CD4-positive, alpha-beta T cell treated with Interleukin-6 for 4 hours (primary cell): ENCODE measurements at regions not wholly inside any gene's neighbourhood (a gene's known extent, or its start where the extent isn't known, plus 50 kb on each side); places are given as distances from the start of the nearest gene placed in this dataset.

Experiments used
- DNase-seq: peaks from one replicate; pipeline ENCODE4 v3.0.0-alpha.2; 2020; ENCODE audit warnings: mixed read lengths

GRCh38 chr3:170728181-170728580 is 141.8 kb downstream of the RPL22L1 start:
- no peak for DNase-seq

GRCh38 chr3:170727754-170728153 is 141.9 kb upstream of the SLC7A14 start:
- DNase-seq: no peak

GRCh38 chr3:170726976-170727661 is 141.2 kb upstream of the SLC7A14 start:
- DNase-seq: no peak

GRCh38 chr3:170725285-170725731 is 139.4 kb upstream of the SLC7A14 start:
- DNase-seq: no peak

GRCh38 chr3:170724599-170725280 is 138.9 kb upstream of the SLC7A14 start:
- DNase-seq: no peak

GRCh38 chr3:170723241-170723640 is 137.4 kb upstream of the SLC7A14 start:
- no peak for DNase-seq

- no peak for DNase-seq
Observed at GRCh38 chr3:170721563-170721962, 135.7 kb upstream of the SLC7A14 start.

GRCh38 chr3:170719300-170719699 is 133.4 kb upstream of the SLC7A14 start:
- no peak for DNase-seq

- no peak for DNase-seq
Observed at GRCh38 chr3:170718848-170719247, 133.0 kb upstream of the SLC7A14 start.

GRCh38 chr3:170717410-170718402 is 131.8 kb upstream of the SLC7A14 start:
- DNase-seq: no peak

GRCh38 chr3:170716172-170716805 is 130.4 kb upstream of the SLC7A14 start:
- no peak for DNase-seq

GRCh38 chr3:170714562-170715535 is 129.0 kb upstream of the SLC7A14 start:
- no peak for DNase-seq

- no peak for DNase-seq
Observed at GRCh38 chr3:170714122-170714521, 128.2 kb upstream of the SLC7A14 start.

- DNase-seq: no peak
Observed at GRCh38 chr3:170713653-170714052, 127.8 kb upstream of the SLC7A14 start.

GRCh38 chr3:170712798-170713197 is 126.9 kb upstream of the SLC7A14 start:
- DNase-seq: no peak

- DNase-seq: no peak
Observed at GRCh38 chr3:170712336-170712735, 126.5 kb upstream of the SLC7A14 start.

GRCh38 chr3:170711786-170712185 is 125.9 kb upstream of the SLC7A14 start:
- no peak for DNase-seq

GRCh38 chr3:170709046-170709445 is 123.2 kb upstream of the SLC7A14 start:
- DNase-seq: no peak

GRCh38 chr3:170707899-170708298 is 122.0 kb upstream of the SLC7A14 start:
- DNase-seq: no peak

- no peak for DNase-seq
Observed at GRCh38 chr3:170705131-170705530, 119.3 kb upstream of the SLC7A14 start.

GRCh38 chr3:170703121-170703588 is 117.3 kb upstream of the SLC7A14 start:
- DNase-seq: no peak
